Renal pelvis (tissue), 1 donor: ENCODE measurements at regions not wholly inside any gene's neighbourhood (a gene's known extent, or its start where the extent isn't known, plus 50 kb on each side); places are given as distances from the start of the nearest gene placed in this dataset.
"Not testable (repeated sequence)": the region's sequence is repeated elsewhere in the genome, so short reads cannot be mapped to it uniquely, and the experiment has no call there.

Experiments used
- DNase-seq: peaks from one replicate; pipeline ENCODE4 v3.0.0-alpha.2; 2013

DNA sequence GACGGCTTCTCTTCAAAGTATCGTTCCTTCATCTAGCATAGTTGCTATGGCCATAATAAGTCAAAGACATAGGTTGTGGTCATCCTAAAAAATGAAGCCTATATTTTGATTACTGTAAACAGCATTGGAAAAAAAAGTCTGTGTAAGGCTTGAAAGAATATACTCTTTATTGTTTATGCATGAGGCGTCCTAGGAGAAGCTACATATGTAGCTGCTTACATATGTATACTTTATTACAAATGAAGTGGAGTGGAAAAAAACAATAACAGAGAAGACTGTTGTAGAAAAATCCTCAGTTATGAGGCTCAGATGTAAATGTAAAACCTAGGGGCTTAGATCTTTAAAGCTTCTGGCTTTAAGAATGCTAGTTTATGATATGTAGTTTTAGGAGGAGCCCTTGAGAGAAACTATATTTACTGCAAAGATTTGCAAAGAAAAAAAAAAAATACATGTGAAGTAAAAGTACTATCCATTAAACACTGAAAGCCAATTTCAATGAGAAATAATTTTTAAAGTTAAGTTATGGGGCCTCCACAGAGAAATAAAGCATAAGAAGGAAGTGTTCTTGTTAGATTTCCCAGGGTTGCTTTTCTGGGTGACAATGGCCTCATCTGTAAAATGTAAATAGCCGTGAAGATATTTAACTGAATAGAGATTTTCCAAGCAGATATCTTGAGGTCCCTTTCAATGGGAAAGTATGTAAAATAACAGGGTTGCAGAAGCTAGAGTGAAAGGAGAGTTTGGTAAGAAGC lies 598.2 kb downstream of the TRIML1 start:
- DNase-seq: no peak

DNA sequence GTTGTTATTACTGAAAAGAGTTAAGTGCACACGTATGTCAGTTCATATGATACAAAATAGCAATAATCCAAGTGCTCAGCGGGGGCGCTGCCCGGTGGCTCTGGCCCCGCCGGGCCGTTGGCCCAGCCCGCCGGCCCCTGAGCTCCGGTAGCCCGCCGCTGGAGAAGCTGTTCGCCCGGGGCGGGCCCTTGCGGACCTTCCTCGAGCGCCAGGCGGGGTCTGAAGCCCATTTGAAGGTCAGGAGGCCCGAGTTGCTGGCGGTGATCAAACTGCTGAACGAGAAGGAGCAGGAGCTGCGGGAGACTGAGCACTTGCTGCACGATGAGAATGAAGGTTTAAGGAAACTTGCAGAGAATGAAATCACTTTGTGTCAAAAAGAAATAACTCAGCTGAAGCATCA lies 599.0 kb downstream of the TRIML1 start:
- peak; percentile 4 for DNase-seq

DNA sequence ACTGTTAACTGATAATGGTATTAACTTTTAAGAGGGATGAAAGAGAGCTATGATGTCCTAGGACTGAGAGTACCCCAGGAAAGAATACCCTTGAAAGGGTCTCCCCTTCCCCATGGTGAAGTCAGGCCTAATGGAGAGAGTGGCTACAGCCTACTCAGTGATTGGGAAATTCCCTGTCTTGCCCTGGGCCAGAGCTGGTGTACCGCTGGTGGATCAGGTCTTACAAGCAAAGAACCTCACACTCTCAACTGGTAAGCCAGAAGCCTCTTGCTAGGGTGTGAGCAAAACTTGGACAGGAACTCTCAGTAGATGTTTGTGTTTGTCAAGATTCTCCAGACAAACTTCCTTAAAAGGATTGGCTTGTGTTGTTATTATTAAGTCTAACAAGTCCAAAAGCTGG lies 600.9 kb downstream of the TRIML1 start:
- DNase-seq: not testable (repeated sequence)

DNA sequence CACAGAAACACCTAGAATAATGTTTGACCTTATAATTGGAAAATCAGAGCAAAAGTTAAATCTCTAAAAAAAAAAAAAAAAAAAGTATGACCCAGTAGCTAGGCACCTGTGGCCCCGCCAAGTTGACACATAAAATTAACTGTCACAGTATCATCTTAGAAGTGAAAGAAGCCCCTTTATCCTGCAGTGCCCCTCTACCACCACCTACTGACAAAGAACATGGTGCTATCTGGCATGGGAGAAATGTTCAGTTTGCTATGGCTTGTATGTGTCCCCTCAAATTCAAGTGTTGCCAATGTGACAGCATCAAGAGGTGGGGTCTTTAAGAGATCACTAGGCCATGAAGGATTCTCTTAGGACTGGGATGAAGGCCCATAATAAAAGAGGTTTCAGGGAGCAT lies 601.5 kb downstream of the TRIML1 start:
- not testable (repeated sequence) for DNase-seq

DNA sequence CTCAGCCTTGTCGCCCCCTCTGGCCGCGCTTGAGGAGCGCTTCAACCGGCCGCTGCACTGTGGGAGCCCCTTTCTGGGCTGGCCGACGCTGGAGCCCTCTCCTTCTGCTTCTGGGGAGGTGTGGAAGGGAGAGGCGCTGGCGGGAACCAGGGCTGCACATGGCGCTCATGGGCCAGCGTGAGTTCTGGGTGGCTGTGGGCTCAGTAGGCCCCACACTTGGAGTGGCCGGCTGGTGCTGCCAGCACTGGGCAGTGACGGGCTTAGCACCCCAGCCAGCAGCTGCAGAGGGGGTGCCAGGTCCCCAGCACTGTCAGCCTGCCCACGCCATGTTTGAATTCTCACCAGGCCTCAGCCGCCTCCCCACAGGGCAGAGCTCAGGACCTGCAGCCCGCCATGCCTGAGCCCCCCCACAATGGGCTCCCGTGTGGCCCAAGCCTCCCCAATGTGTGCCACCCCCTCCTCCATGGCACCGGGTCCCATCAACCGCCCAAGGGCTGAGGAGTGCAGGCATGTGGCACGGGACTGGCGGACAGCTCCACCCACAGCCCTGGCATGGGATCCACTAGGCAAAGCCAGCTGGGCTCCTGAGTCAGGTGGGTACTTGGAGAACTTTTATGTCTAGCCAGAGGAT lies 615.2 kb downstream of the TRIML1 start:
- no peak for DNase-seq

DNA sequence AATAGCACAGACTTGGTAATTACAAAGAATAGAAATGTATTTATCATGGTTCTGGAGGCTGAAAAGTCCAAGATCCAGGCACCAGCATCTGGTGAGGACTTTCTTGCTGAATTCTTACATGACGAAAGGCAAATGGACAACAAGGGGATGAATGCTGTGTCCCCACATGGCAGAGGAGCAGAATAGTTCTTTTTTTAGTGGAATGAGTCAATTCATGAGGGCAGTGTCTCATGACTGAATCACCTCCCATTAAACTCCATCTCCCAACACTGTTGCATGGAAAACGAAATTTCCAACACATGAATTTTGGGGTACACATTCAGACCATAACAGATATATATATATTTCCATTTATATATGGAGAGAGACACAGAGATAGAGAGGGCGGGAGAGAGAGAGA lies 628.3 kb downstream of the TRIML1 start:
- DNase-seq: no peak

DNA sequence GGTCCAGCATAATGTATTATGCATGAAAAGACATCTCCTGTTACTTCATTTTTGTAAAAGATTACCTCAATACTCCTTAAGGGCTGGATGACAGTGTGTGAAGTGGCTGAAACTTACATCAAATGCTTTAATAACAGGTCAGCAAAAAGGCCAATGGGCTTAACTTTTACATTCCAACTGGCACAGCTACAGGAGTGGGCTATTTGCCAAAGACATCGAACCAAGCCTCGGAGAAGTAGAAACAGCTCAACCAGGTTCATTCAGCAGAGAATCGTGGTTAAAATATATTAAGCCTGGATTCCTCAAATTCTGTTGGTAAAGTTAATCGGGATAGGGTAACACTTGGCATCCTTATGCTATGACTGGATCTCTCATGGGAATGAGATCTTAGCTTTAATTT lies 639.7 kb downstream of the TRIML1 start:
- DNase-seq: no peak

DNA sequence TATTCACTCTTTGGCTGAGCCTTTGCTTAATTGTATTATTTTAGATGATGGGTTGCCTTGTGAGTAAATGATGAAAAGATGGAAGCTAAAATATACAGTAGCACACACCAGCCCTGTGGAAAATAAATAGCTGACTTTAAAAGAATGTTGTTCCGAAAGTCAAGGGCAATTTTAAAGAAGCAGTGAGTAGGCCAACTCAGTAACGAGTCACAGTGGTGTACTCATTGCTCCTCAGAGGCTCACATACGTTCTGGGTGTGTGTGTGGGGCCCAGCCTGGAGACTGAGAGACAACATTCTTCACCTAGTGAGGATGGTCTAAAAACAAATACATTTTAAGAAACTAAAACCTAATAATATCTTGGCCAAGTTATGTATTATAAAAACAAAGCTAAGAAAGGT lies 640.3 kb downstream of the TRIML1 start:
- DNase-seq: no peak

DNA sequence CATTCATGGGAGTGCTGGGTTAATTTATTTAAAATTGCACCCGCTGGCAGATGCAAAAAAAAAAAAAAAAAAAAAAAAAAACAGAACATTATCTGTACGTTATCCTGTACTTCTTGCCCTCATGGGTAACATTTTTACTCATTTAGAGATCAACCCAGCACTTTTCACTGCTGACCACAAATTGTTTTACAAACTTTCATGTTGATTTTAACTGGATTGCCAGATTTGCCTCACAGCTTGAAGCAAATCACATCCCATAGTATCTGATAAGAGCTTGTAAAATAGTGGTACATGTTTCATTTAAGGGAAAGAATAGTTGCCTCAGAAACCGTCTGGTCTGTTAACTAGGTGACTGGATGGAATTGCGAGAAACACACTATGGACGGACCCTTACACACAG lies 640.8 kb downstream of the TRIML1 start:
- no peak for DNase-seq

DNA sequence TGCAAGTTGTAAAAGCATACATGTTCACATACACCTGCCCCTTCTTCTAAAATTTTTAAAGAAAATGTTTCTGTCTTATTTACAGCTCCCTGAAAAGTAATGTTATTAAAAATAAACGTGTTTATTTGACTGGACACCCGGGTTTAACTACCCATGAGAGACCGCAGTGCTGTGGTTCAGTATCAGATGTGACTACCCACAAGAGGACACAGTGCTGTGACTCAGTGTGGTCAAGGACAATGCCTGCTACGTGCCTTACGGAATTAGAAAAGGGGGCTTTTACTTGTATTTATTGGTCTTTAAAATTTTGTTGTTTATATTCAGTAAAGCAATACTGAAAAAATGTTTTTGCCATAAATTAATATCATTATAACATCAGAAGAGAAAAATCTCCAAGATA lies 641.4 kb downstream of the TRIML1 start:
- no peak for DNase-seq

DNA sequence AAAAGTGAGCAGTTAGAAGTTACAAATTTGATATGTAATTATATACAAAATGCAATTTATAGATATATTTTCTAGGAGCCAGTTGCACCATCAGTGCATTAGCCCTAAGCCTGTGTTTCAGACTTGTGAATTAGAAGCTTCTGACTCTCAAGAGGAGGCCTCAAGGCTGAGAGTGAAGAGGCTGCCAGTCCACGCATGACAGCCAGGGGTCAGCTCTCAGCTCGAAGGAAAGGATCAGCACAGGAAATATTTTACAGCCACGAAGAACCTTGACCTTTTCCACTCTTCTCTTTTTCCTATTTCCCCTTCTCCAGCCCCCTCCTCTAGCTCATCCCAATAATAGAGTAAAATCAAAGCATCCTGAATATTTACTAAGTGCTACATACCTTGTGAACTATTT lies 642.4 kb downstream of the TRIML1 start:
- DNase-seq: no peak

DNA sequence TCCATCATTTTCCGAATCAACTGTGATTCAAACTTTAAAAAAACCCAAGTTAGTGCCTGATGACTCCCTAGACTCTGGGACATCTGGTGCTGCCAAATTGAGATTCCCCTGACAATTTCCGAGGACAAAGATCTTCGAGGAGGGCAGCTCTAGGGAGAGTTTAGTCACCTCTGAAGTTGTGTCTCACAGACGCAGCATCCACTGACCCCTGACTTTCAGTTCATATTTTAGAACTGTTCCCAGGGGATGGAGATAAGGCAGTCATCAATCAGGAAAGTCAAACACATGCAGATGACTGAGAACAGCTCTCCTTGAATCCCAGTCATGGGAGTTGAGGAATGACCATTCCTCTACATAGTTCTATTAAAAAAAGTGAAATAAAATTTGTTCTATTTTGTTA lies 643.9 kb downstream of the TRIML1 start:
- DNase-seq: no peak

DNA sequence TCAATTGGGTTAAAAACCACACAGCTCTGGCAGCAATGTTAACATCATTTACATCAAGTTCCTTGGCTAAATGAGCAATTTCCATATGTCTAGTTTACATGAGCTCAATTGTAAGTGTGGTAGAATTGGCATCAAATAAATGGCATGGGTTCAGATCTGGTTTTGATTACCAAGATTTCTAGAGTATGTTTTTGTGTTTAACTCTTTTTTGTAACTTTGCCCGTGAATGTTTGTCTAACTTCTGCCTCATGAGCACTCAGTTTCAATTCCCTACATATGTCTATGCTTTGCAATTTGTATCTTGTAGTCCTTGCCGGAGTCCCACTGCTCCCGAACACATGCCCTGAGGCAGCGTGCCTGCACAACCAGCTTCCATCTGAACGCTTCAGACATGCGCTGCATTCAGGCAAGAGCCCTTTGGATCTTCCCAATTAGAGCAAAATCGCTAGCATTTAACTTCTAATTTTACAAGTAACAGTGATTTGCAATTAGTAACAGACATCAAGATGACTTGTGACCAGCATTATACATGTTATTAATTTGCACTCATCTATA lies 644.4 kb downstream of the TRIML1 start:
- no peak for DNase-seq

DNA sequence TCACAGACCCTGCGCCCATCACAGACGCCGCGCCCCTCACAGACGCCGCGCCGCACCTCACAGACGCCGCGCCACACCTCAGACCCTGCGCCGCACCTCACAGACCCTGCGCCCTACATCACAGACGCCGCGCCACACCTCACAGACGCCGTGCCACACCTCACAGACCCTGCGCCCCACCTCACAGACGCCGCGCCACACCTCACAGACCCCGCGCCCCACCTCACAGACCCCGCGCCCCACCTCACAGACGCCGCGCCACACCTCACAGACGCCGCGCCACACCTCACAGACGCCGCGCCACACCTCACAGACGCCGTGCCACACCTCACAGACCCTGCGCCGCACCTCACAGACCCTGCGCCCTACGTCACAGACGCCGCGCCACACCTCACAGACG lies 657.4 kb downstream of the TRIML1 start:
- DNase-seq: not testable (repeated sequence)

DNA sequence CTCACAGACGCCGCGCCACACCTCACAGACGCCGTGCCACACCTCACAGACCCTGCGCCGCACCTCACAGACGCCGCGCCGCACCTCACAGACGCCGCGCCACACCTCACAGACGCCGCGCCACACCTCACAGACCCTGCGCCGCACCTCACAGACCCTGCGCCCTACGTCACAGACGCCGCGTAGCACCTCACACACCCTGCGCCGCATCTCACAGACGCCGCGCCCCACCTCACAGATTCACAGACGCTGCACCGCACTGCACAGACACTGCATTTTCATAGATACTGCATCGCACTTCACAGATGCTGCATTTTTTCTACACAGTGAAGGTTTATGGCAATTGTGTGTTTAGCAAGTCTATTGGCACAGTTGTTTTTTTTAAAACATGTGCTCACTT lies 657.8 kb downstream of the TRIML1 start:
- not testable (repeated sequence) for DNase-seq

DNA sequence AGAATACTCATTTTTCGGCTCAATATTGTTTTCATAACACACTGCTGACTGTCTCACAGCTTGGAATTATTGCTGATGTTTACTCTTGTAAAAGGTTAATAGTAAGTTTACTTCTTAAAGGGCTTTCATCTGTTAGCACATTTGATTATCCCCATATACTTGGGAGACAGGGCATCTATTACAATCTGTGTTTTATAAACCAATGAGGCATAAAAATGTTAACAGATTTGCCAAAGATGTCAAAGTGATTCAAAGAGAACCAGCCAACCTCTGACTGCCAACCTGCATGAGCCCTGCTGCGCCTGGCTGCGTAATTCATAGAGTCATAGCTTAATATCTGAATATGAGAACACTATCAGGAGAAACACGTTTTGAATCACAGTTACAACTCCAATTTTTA lies 665.6 kb downstream of the TRIML1 start:
- DNase-seq: no peak

DNA sequence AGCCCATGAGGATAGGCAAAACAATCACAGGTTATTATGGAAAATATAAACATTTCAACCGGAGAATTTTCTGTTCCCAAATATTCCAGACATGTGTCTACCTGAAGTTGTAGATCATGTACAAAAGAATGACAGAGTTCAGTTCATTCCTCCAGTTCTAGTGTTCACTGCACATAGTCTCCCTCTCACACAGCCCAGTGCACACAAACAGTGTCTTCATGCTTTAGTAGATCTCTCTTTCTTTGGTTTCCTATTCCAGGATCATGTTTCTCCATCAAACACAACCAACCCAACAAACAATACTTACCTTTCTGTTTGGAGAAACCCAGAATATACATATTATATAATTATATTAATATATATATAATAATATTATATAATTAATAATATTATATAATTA lies 671.9 kb downstream of the TRIML1 start:
- peak; percentile 31 for DNase-seq

DNA sequence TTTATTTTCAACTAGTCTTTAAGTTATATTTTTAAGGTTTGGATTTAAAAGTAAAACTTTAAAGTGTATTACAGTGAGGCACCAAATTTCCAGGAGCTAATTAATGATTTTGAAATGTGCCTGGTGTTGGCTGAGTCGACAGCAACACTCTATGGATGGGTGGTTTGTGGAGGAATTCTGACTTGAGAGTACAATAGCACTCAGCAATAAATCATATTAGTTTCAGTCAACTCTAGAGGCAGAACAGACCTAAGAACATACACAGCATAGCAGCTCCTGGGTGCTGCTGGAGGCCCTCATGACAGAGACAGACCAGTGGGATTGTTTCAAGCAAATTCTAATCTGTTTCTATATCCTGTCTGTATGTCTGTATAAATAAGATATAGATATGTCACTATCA lies 673.4 kb downstream of the TRIML1 start:
- DNase-seq: no peak

DNA sequence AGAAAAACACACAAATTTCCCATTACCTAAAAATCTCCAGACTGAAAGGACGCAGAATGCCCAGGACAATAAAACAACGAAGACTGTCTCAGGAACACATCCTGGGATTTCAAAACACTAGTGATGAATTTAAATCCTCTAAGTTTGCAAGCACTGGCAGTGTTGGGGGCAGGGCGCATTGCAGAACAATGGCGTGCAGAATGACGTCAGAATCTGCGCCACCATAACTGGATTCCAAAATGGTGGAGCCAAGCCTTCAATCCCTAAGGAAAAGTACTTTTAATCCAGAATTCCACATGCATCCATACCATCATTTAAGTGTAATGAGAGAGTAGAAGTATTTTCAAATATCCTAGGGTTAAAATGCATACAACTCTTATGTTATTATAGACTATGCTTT lies 679.1 kb downstream of the TRIML1 start:
- DNase-seq: no peak

DNA sequence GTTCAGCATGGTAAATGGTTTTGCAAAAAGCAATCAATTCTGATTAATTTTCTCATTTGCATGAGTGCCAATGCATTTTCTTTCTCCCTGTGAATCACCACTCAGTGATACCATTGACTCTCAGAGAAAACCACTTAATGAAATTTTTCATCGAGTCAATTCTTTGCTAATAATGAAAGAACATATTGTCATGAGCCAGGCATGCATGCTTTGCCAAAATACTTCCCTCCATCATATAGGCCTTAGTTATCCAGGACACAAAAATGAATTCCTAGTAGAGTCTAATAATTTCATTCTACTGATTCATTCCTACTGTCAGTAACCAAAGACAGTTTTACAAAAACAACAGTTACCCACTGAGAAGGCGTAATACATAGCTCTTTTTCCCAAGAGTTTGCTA lies 680.0 kb downstream of the TRIML1 start:
- DNase-seq: no peak

DNA sequence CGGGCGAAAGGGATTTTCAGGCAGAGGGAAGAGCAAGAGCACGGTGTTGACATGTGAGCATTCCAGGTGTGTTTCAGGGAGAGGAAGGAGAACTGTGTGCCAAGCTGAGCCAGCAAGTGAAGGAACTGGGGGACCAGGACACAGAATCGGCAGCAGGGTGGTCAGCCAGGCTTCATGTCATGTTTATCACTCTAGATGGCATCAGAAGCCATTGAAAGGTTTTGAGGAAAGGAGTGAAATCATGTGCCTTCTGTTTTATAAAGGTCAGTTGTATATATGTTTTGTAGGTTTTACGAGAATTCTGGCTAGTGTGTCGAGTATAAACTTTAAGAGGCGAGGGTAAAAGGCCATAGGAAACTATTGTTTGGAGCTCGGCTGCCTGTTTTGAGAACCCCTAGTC lies 682.3 kb downstream of the TRIML1 start:
- DNase-seq: no peak

DNA sequence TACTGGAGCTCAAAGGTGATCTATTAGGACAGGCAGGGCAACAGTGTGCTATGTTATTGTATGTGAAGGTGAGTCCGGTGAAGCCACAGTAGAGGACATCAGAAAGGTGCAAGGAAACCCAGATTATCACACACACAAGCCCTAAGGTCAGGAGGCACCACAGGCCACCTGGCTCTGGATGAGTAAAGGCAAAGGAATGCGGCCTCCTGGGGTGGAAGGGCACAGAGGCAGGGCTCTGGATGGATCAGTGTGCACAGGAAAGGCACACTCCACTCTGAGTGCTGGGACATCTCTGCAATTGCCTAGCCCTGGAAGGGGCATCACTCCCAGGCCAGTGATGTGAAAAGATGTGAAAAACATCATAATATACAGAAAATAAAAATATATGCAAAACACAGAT lies 683.5 kb downstream of the TRIML1 start:
- DNase-seq: no peak

DNA sequence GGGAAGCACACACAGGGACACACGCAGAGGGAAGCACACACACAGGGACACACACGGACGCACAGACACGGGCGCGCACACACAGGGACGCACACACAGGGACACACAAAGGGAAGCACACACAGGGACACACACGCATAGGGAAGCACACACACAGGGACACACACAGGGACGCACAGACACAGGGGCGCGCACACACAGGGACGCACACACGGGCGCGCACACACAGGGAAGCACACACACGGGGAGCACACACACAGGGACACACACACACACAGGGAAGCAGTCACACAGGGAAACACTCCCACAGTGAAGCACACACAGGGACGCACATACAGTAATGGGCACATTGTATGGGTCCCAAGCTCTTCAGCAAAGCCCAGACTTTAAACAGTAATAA lies 685.3 kb downstream of the TRIML1 start:
- no peak for DNase-seq

DNA sequence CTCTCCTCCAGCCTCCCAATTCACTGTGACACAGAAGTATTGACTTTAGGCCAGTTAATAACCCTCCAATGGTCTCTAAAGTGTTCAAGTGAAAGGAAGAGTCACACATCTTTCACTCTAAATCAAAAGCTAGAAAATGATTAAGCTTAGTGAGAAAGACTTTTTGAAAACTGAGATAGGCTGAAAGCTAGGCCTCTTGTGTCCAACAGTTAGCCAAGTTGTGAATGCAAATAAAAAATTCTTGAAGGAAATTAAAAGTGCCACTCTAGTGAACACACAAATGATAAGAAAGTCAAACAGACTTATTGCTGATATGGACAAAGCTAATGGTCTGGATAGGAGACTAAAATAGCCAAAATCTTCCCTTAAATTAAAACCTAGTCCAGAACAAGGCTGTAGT lies 687.2 kb downstream of the TRIML1 start:
- no peak for DNase-seq
